K562 (cell line): ENCODE measurements at regions not wholly inside any gene's neighbourhood (a gene's known extent, or its start where the extent isn't known, plus 50 kb on each side); places are given as distances from the start of the nearest gene placed in this dataset.

Source experiments
- ATAC-seq: fragments of 200-7000 bp; cut with Tn5 transposase; 3 replicates; pipeline ENCODE4 v1.9.1; 2020; ENCODE audit warnings: moderate library complexity
- BruUV-seq: library from RNA; stranded (reverse); fragments of 400-500 nt; replicated peaks from 2 replicates; lab custom pipeline; 2021; lab: Mats Ljungman, UMichigan
- CTCF ChIA-PET: fragments of 300-600 bp; formaldehyde crosslinking; extraction: SDS; loops from one replicate; lab custom pipeline; 2021; ENCODE audit warnings: low intra/inter-chr PET ratio; lab: Yijun Ruan, JAX
- POLR2A ChIA-PET: fragments of 300-600, 350-650 bp; sonication (Branson Sonifier 250); formaldehyde crosslinking; extraction: SDS; loops from one replicate; lab custom pipeline; 2021; ENCODE audit warnings: antibody characterized with exemption, inconsistent platforms; lab: Yijun Ruan, JAX
- DNase-seq, 4 experiments: peaks; one replicate each; pipeline versions ENCODE4 v3.0.0 to v3.0.0-alpha.2; 2011 to 2018; ENCODE audit warnings: low spot score in 3 of 4, mixed read lengths in 3 of 4; ENCODE audit errors: extremely low read depth in 1 of 4
- FAIRE-seq: peaks from 2 replicates; lab custom pipeline; 2011; peaks lifted over from hg19 to GRCh38; lab: Jason Lieb, UNC
- H2AFZ ChIP-seq: 2 replicates; pipeline ENCODE4 v1.6.0; 2011; ENCODE audit warnings: low read depth, low read length, control low read depth, inconsistent platforms
- H3K27ac ChIP-seq: fragments of 200-600 bp; 3 replicates; pipeline ENCODE4 v1.8.0; 2011; ENCODE audit warnings: low read depth, mild to moderate bottlenecking, control low read depth, inconsistent platforms, low read length, moderate library complexity, mixed read lengths; ENCODE audit errors: extremely low read depth
- H3K27me3 ChIP-seq, 2 experiments: fragments of 300-600 bp in 1 of 2; 2 replicates in 1 of 2; 3 replicates in 1 of 2; pipeline versions ENCODE4 v1.6.0 to v1.8.0; 2011; ENCODE audit warnings: inconsistent platforms in 2 of 2, low read length in 2 of 2, mild to moderate bottlenecking in 1 of 2, mixed read lengths in 1 of 2, moderate library complexity in 1 of 2; ENCODE audit not compliant: control insufficient read depth in 2 of 2, insufficient read depth in 2 of 2
- H3K36me3 ChIP-seq: fragments of 300-600 bp; 3 replicates; pipeline ENCODE4 v1.8.0; 2011; ENCODE audit warnings: mild to moderate bottlenecking, low read length, inconsistent platforms; ENCODE audit not compliant: control insufficient read depth, insufficient read depth
- H3K4me1 ChIP-seq, 2 experiments: fragments of 200-600 bp in 1 of 2; replicated peaks in 1 of 2; 2 replicates in 1 of 2; 3 replicates in 1 of 2; pipeline versions ENCODE4 v1.5.1 to v1.8.0; 2011; ENCODE audit warnings: inconsistent platforms in 2 of 2, low read length in 2 of 2, mild to moderate bottlenecking in 1 of 2, mixed read lengths in 1 of 2, moderate library complexity in 1 of 2; ENCODE audit not compliant: control insufficient read depth in 2 of 2, insufficient read depth in 2 of 2
- H3K4me2 ChIP-seq: 2 replicates; pipeline ENCODE4 v1.6.1; 2011; ENCODE audit warnings: low read length, control low read depth, inconsistent platforms, mixed read lengths; ENCODE audit not compliant: insufficient read depth
- H3K4me3 ChIP-seq: fragments of 200-600 bp; sonication (generic), shearing (Covaris generic); 2 replicates; pipeline ENCODE4 v1.5.1; 2016; ENCODE audit warnings: control low read depth, inconsistent platforms
- H3K79me2 ChIP-seq: fragments of 200-600 bp; 3 replicates; pipeline ENCODE4 v1.8.0; 2011; ENCODE audit warnings: low read length, inconsistent platforms; ENCODE audit not compliant: control insufficient read depth, insufficient read depth
- H3K9ac ChIP-seq, 2 experiments: 2 replicates each; pipeline versions ENCODE4 v1.6.0 to v1.6.1; 2011; ENCODE audit warnings: low read depth in 2 of 2, low read length in 2 of 2, control low read depth in 1 of 2, inconsistent platforms in 1 of 2, mild to moderate bottlenecking in 1 of 2, mixed read lengths in 1 of 2; ENCODE audit not compliant: insufficient read depth in 1 of 2
- H3K9me1 ChIP-seq: one replicate; pipeline ENCODE4 v1.6.0; 2011; ENCODE audit warnings: inconsistent platforms, mild to moderate bottlenecking, low read length, moderate library complexity; ENCODE audit not compliant: control insufficient read depth, insufficient read depth
- H3K9me3 ChIP-seq: replicated peaks from 2 replicates; pipeline ENCODE4 v1.5.1; 2011; ENCODE audit warnings: low read depth, low read length, inconsistent platforms; ENCODE audit not compliant: control insufficient read depth, insufficient read depth
- H4K20me1 ChIP-seq: replicated peaks from 2 replicates; pipeline ENCODE4 v1.6.1; 2011; ENCODE audit warnings: low read length, inconsistent platforms, mixed read lengths; ENCODE audit not compliant: control insufficient read depth, insufficient read depth
- BHLHE40 ChIP-seq: IDR thresholded peaks from 2 replicates; pipeline ENCODE4 v1.6.1; 2011; ENCODE audit warnings: low read length, improper control_type of control experiment
- FOXO4 ChIP-seq: fragments of 450-650 bp; formaldehyde crosslinking; IDR thresholded peaks from 2 replicates; pipeline ENCODE4 v1.4.0; 2020; ENCODE audit warnings: mild to moderate bottlenecking, moderate library complexity
- HNRNPK ChIP-seq: fragments of 200-400 bp; formaldehyde crosslinking; IDR thresholded peaks from one replicate; pipeline ENCODE4 v1.6.1; 2018; ENCODE audit warnings: mild to moderate bottlenecking, low read depth, low read length; ENCODE audit not compliant: poor library complexity, severe bottlenecking
- MLLT1 ChIP-seq, 2 experiments: fragments of 450-650 bp; IDR thresholded peaks; 2 replicates each; pipeline ENCODE4 v1.6.1; 2016
- RFX7 ChIP-seq: fragments of 250-450 bp; sonication (Bioruptor Pico); IDR thresholded peaks from 2 replicates; pipeline ENCODE4 v1.5.1; 2021; ENCODE audit warnings: mild to moderate bottlenecking
- SPI1 ChIP-seq: IDR thresholded peaks from 2 replicates; pipeline ENCODE4 v1.6.1; 2011; ENCODE audit warnings: low read depth, low read length, control low read depth, borderline replicate concordance
- TAF9B ChIP-seq: fragments of 450-650 bp; IDR thresholded peaks from 2 replicates; pipeline ENCODE4 v1.6.1; 2018; ENCODE audit warnings: mild to moderate bottlenecking; ENCODE audit not compliant: partially characterized antibody
- TCF7 ChIP-seq: sonication (generic); IDR thresholded peaks from 2 replicates; pipeline ENCODE4 v1.6.1; 2016; ENCODE audit warnings: antibody characterized with exemption, borderline replicate concordance
- ZBTB34 ChIP-seq: fragments of 250-450 bp; sonication (Bioruptor Pico); IDR thresholded peaks from 2 replicates; pipeline ENCODE4 v1.8.0; 2021; ENCODE audit warnings: mild to moderate bottlenecking, moderate library complexity
- ZFP91 ChIP-seq: sonication (generic); formaldehyde crosslinking; IDR thresholded peaks from 2 replicates; pipeline ENCODE4 v1.8.0; 2022; ENCODE audit warnings: mild to moderate bottlenecking, missing genetic modification reagents
- ZNF124 ChIP-seq: sonication (generic); formaldehyde crosslinking; IDR thresholded peaks from 2 replicates; pipeline ENCODE4 v1.8.1; 2022; ENCODE audit warnings: missing genetic modification reagents
- ZNF398 ChIP-seq: fragments of 250-450 bp; sonication (Bioruptor Pico); IDR thresholded peaks from 2 replicates; pipeline ENCODE4 v1.8.0; 2021; ENCODE audit warnings: moderate library complexity, mild to moderate bottlenecking, inconsistent platforms
- ZSCAN32 ChIP-seq: fragments of 450-650 bp; formaldehyde crosslinking; IDR thresholded peaks from 2 replicates; pipeline ENCODE4 v1.4.0; 2020; ENCODE audit warnings: mild to moderate bottlenecking, moderate library complexity
- WGBS: fragments of 100-300 bp; shearing (Covaris generic); methylation state at CpG from one replicate; pipeline ENCODE4 v1.1.6; 2016; ENCODE audit warnings: low coverage, mixed read lengths; ENCODE audit not compliant: insufficient coverage; ENCODE audit errors: missing lambda C conversion rate; 5-methylcytosine and 5-hydroxymethylcytosine counted together
- in situ Hi-C: fragments of 300-500 bp; cut with MboI; formaldehyde crosslinking; loops from 4 replicates; pipeline ENCODE4 v1.15.0; 2018; ENCODE audit warnings: inconsistent platforms, mixed read lengths
- intact Hi-C: fragments of 100-400 bp; cut with micrococcal nuclease; formaldehyde crosslinking; loops from 2 replicates; pipeline ENCODE4 v1.14.2; 2022

- TF ChIP-seq ZNF124 (CRISPR knock-in tag) (no peak), BHLHE40 (no peak), SPI1 (peak; percentile 93), FOXO4 (CRISPR knock-in tag) (no peak), ZNF398 (CRISPR knock-in tag) (no peak), ZSCAN32 (no peak), TCF7 (no peak)
- TF ChIP-seq, all 486 proteins: peak for 3
Measured at GRCh38 chr9:92176068-92176799, 61.0 kb upstream of the SPTLC1 start (continued).

- ATAC-seq (no peak), DNase-seq (no peak), FAIRE-seq (no peak)
- H3K9ac ChIP-seq, result no peak overlapping the region
- H3K27me3 ChIP-seq, result peaks cover 2 to 23% of the 10 kb centered on the region in 2 experiments; a peak in 3 of 5 replicates
- no peak overlapping the region for H2AFZ ChIP-seq
- H3K4me1 ChIP-seq, result peaks cover 12 to 25% of the 10 kb centered on the region in 2 experiments
- H3K4me3 ChIP-seq, result no peak overlapping the region
- H3K36me3 ChIP-seq, result no peaks in the 10 kb centered on the region
- ChIA-PET CTCF (no interaction called here), POLR2A (no interaction called here)
- H3K27ac ChIP-seq, result no peak overlapping the region
- no TSS peak for BruUV-seq
- no peak overlapping the region for H3K4me2 ChIP-seq
- H3K9me1 ChIP-seq, result no peaks in the 10 kb centered on the region
- no peaks in the 10 kb centered on the region for H3K79me2 ChIP-seq
- intact Hi-C loops (no loop called here), in situ Hi-C loops (no loop called here)
- WGBS, result 30% methylated on average over 2 of the region's 2 CpGs
- no peaks in the 10 kb centered on the region for H4K20me1 ChIP-seq
- no peaks in the 10 kb centered on the region for H3K9me3 ChIP-seq
- no peak for TF ChIP-seq HNRNPK
- TF ChIP-seq ZBTB34 (CRISPR knock-in tag), result no peak
- no peak for TF ChIP-seq ZFP91
- TF ChIP-seq TAF9B, result no peak
- no peak for TF ChIP-seq MLLT1 (IDR thresholded peaks at IDR 0.05)
- no peak for TF ChIP-seq RFX7
Measured at GRCh38 chr9:92175441-92175840, 60.2 kb upstream of the SPTLC1 start.
